ENCODE measurements at regions not wholly inside any gene's neighbourhood (a gene's known extent, or its start where the extent isn't known, plus 50 kb on each side); places are given as distances from the start of the nearest gene placed in this dataset.

- intact Hi-C loops (cut with DNase I), result no loop called here
- DNase-seq, result no peak
Observed at GRCh38 chrX:20545538-20545937, 278.8 kb upstream of the RPS6KA3 start.

- intact Hi-C loops (cut with DNase I), result no loop called here
- no peak for DNase-seq
Observed at GRCh38 chrX:20542072-20542471, 275.4 kb upstream of the RPS6KA3 start.

- intact Hi-C loops (cut with DNase I), result no loop called here
- DNase-seq, result no peak
Observed at GRCh38 chrX:20538974-20539373, 272.3 kb upstream of the RPS6KA3 start.

GRCh38 chrX:20531667-20532066, 265.0 kb upstream of the RPS6KA3 start:
- intact Hi-C loops (cut with DNase I), result no loop called here
- DNase-seq, result no peak

- intact Hi-C loops (cut with DNase I), result no loop called here
- peak in 40 of 42 donors; percentile 29 to 85 (median 68) for DNase-seq
Observed at GRCh38 chrX:20530406-20530921, 263.8 kb upstream of the RPS6KA3 start.

GRCh38 chrX:20529711-20530110, 263.0 kb upstream of the RPS6KA3 start:
- DNase-seq, result no peak
- intact Hi-C loops (cut with DNase I), result no loop called here

- peak in 7 of 42 donors; percentile 3 to 41 (median 22) for DNase-seq
- intact Hi-C loops (cut with DNase I), result no loop called here
Observed at GRCh38 chrX:20529301-20529700, 262.6 kb upstream of the RPS6KA3 start.

- peak in 17 of 42 donors; percentile 6 to 56 (median 22) for DNase-seq
- intact Hi-C loops (cut with DNase I), result no loop called here
Observed at GRCh38 chrX:20527558-20528011, 260.9 kb upstream of the RPS6KA3 start.

- intact Hi-C loops (cut with DNase I), result no loop called here
- no peak for DNase-seq
Observed at GRCh38 chrX:20527041-20527440, 260.3 kb upstream of the RPS6KA3 start.

- DNase-seq, result no peak
- intact Hi-C loops (cut with DNase I), result no loop called here
Observed at GRCh38 chrX:20523626-20524312, 257.1 kb upstream of the RPS6KA3 start.

GRCh38 chrX:20522420-20522819, 255.7 kb upstream of the RPS6KA3 start:
- DNase-seq, result no peak
- intact Hi-C loops (cut with DNase I), result no loop called here

GRCh38 chrX:20521222-20521621, 254.5 kb upstream of the RPS6KA3 start:
- peak in 1 of 42 donors; percentile 20 for DNase-seq
- intact Hi-C loops (cut with DNase I), result no loop called here

- intact Hi-C loops (cut with DNase I), result no loop called here
- DNase-seq, result no peak
Observed at GRCh38 chrX:20519826-20520225, 253.1 kb upstream of the RPS6KA3 start.

GRCh38 chrX:20519146-20519545, 252.4 kb upstream of the RPS6KA3 start:
- intact Hi-C loops (cut with DNase I), result no loop called here
- no peak for DNase-seq

GRCh38 chrX:20517565-20517964, 250.9 kb upstream of the RPS6KA3 start:
- intact Hi-C loops (cut with DNase I), result no loop called here

GRCh38 chrX:20515841-20516461, 249.2 kb upstream of the RPS6KA3 start:
- intact Hi-C loops (cut with DNase I), result no loop called here
- no peak for DNase-seq

More at GRCh38 chrX:20517565-20517964, 250.9 kb upstream of the RPS6KA3 start:
- DNase-seq, result no peak

- intact Hi-C loops (cut with DNase I), result no loop called here
- DNase-seq, result no peak
Observed at GRCh38 chrX:20514358-20514757, 247.6 kb upstream of the RPS6KA3 start.

- intact Hi-C loops (cut with DNase I), result no loop called here
- DNase-seq, result no peak
Observed at GRCh38 chrX:20513185-20513584, 246.5 kb upstream of the RPS6KA3 start.

- no peak for DNase-seq
- intact Hi-C loops (cut with DNase I), result no loop called here
Observed at GRCh38 chrX:20511792-20512191, 245.1 kb upstream of the RPS6KA3 start.

- no peak for DNase-seq
- intact Hi-C loops (cut with DNase I), result no loop called here
Observed at GRCh38 chrX:20507901-20508620, 241.4 kb upstream of the RPS6KA3 start.

Measured in head of caudate nucleus (tissue), 42 donors.